HEK293 (cell line): ENCODE measurements at regions not wholly inside any gene's neighbourhood (a gene's known extent, or its start where the extent isn't known, plus 50 kb on each side); places are given as distances from the start of the nearest gene placed in this dataset.

Experiments used
- CTCF ChIP-seq: fragments of 450-650 bp; formaldehyde crosslinking; IDR thresholded peaks from 2 replicates; pipeline ENCODE4 v1.5.1; 2016; ENCODE audit warnings: missing biosample characterization, missing genetic modification characterization
- HOXD13 ChIP-seq: sonication (generic); formaldehyde crosslinking; IDR thresholded peaks from 2 replicates; pipeline ENCODE4 v1.8.0; 2022; ENCODE audit warnings: missing genetic modification reagents, borderline replicate concordance
- KLF9 ChIP-seq: fragments of 450-650 bp; formaldehyde crosslinking; IDR thresholded peaks from 2 replicates; pipeline ENCODE4 v1.5.1; 2016; ENCODE audit warnings: missing biosample characterization, missing genetic modification characterization, low read depth
- PBX3 ChIP-seq: sonication (generic); formaldehyde crosslinking; IDR thresholded peaks from 2 replicates; pipeline ENCODE4 v1.8.1; 2022; ENCODE audit warnings: mild to moderate bottlenecking, moderate library complexity, missing genetic modification reagents
- PRDM4 ChIP-seq: fragments of 450-650 bp; formaldehyde crosslinking; IDR thresholded peaks from 2 replicates; pipeline ENCODE4 v1.5.1; 2017; ENCODE audit warnings: missing biosample characterization, missing genetic modification characterization
- REPIN1 ChIP-seq: fragments of 450-650 bp; formaldehyde crosslinking; IDR thresholded peaks from 2 replicates; pipeline ENCODE4 v1.5.1; 2017; ENCODE audit warnings: missing biosample characterization, missing genetic modification characterization, low read depth
- ZBTB21 ChIP-seq: fragments of 450-650 bp; formaldehyde crosslinking; IDR thresholded peaks from 2 replicates; pipeline ENCODE4 v1.5.1; 2017; ENCODE audit warnings: missing biosample characterization, missing genetic modification characterization
- ZEB2 ChIP-seq: fragments of 450-650 bp; formaldehyde crosslinking; IDR thresholded peaks from 2 replicates; pipeline ENCODE4 v1.5.1; 2016; ENCODE audit warnings: missing biosample characterization, missing genetic modification characterization
- ZNF221 ChIP-seq: fragments of 450-650 bp; formaldehyde crosslinking; IDR thresholded peaks from 2 replicates; pipeline ENCODE4 v1.5.1; 2017; ENCODE audit warnings: missing biosample characterization, missing genetic modification characterization, borderline replicate concordance
- ZNF239 ChIP-seq: fragments of 450-650 bp; formaldehyde crosslinking; IDR thresholded peaks from 2 replicates; pipeline ENCODE4 v1.5.1; 2016; ENCODE audit warnings: missing biosample characterization, missing genetic modification characterization
- ZNF24 ChIP-seq: fragments of 450-650 bp; formaldehyde crosslinking; IDR thresholded peaks from 2 replicates; pipeline ENCODE4 v1.5.1; 2016; ENCODE audit warnings: missing biosample characterization, missing genetic modification characterization
- ZNF404 ChIP-seq: fragments of 450-650 bp; formaldehyde crosslinking; IDR thresholded peaks from 2 replicates; pipeline ENCODE4 v1.5.1; 2017; ENCODE audit warnings: missing biosample characterization, missing genetic modification characterization
- ZNF707 ChIP-seq: fragments of 450-650 bp; formaldehyde crosslinking; IDR thresholded peaks from 2 replicates; pipeline ENCODE4 v1.5.1; 2016; ENCODE audit warnings: missing biosample characterization, missing genetic modification characterization

GRCh38 chr9:17862629-17863028, 283.8 kb downstream of the SH3GL2 start:
- TF ChIP-seq CTCF (tag by site-specific recombination) (no peak), ZEB2 (tag by site-specific recombination) (no peak), ZNF239 (tag by site-specific recombination) (no peak), ZNF404 (no peak), ZNF707 (no peak), REPIN1 (tag by site-specific recombination) (no peak), PRDM4 (tag by site-specific recombination) (no peak), KLF9 (tag by site-specific recombination) (no peak), ZNF24 (tag by site-specific recombination) (no peak), HOXD13 (CRISPR knock-in tag) (no peak), PBX3 (CRISPR knock-in tag) (no peak), ZBTB21 (tag by site-specific recombination) (no peak), ZNF221 (tag by site-specific recombination) (no peak)
